Mesenchymal stem cell (in vitro differentiated cells and primary cell): ENCODE measurements at regions not wholly inside any gene's neighbourhood (a gene's known extent, or its start where the extent isn't known, plus 50 kb on each side); places are given as distances from the start of the nearest gene placed in this dataset.

Experiments
- DNase-seq: peaks from one replicate; pipeline ENCODE4 v3.0.0-alpha.2; 2013
- H2AFZ ChIP-seq: one replicate; pipeline ENCODE4 v1.6.1; 2013; ENCODE audit warnings: low read depth, mild to moderate bottlenecking, control low read depth, inconsistent platforms, low read length, moderate library complexity
- H2AK5ac ChIP-seq: 2 replicates; pipeline ENCODE4 v1.6.1; 2013; ENCODE audit warnings: low read length, moderate library complexity, mild to moderate bottlenecking, inconsistent platforms; ENCODE audit not compliant: severe bottlenecking
- H2BK120ac ChIP-seq: one replicate; pipeline ENCODE4 v1.6.1; 2013; ENCODE audit warnings: low read depth, mild to moderate bottlenecking, inconsistent platforms, low read length, moderate library complexity
- H2BK12ac ChIP-seq, 2 experiments: one replicate each; pipeline ENCODE4 v1.6.1; 2013; ENCODE audit warnings: inconsistent platforms in 2 of 2, low read length in 2 of 2, mild to moderate bottlenecking in 2 of 2, moderate library complexity in 2 of 2, control low read depth in 1 of 2
- H2BK15ac ChIP-seq: one replicate; pipeline ENCODE4 v1.6.1; 2013; ENCODE audit warnings: mild to moderate bottlenecking, low read depth, inconsistent platforms; ENCODE audit not compliant: poor library complexity, severe bottlenecking
- H2BK5ac ChIP-seq: 2 replicates; pipeline ENCODE4 v1.6.1; 2013; ENCODE audit warnings: low read depth, mild to moderate bottlenecking, low read length, control low read depth, inconsistent platforms; ENCODE audit not compliant: poor library complexity, severe bottlenecking
- H3K14ac ChIP-seq, 2 experiments: one replicate each; pipeline ENCODE4 v1.6.1; 2013; ENCODE audit warnings: inconsistent platforms in 2 of 2, low read length in 2 of 2, control low read depth in 1 of 2, mild to moderate bottlenecking in 1 of 2, moderate library complexity in 1 of 2
- H3K18ac ChIP-seq, 2 experiments: one replicate each; pipeline ENCODE4 v1.6.1; 2013; ENCODE audit warnings: inconsistent platforms in 2 of 2, low read length in 2 of 2, control low read depth in 1 of 2, low read depth in 1 of 2, mild to moderate bottlenecking in 1 of 2
- H3K23ac ChIP-seq, 2 experiments: one replicate each; pipeline ENCODE4 v1.6.1; 2013; ENCODE audit warnings: inconsistent platforms in 2 of 2, low read length in 2 of 2, mild to moderate bottlenecking in 2 of 2, moderate library complexity in 2 of 2, control low read depth in 1 of 2
- H3K27ac ChIP-seq: 2 replicates; pipeline ENCODE4 v1.5.1; 2013; ENCODE audit warnings: mild to moderate bottlenecking, moderate library complexity, low read length, control low read depth, inconsistent platforms; ENCODE audit not compliant: poor library complexity, severe bottlenecking
- H3K27me3 ChIP-seq, 2 experiments: 2 replicates each; pipeline versions ENCODE4 v1.6.1 to v1.7.0; 2013; ENCODE audit warnings: low read length in 2 of 2, mild to moderate bottlenecking in 2 of 2, moderate library complexity in 2 of 2, control low read depth in 1 of 2, inconsistent platforms in 1 of 2; ENCODE audit not compliant: control insufficient read depth in 1 of 2, insufficient read depth in 1 of 2
- H3K36me3 ChIP-seq, 2 experiments: 2 replicates each; pipeline versions ENCODE4 v1.6.1 to v1.7.0; 2013; ENCODE audit warnings: low read length in 2 of 2, control low read depth in 1 of 2, inconsistent platforms in 1 of 2, low read depth in 1 of 2, mild to moderate bottlenecking in 1 of 2; ENCODE audit not compliant: insufficient read depth in 2 of 2, control insufficient read depth in 1 of 2
- H3K4ac ChIP-seq, 2 experiments: one replicate each; pipeline ENCODE4 v1.6.1; 2013; ENCODE audit warnings: inconsistent platforms in 2 of 2, low read length in 2 of 2, mild to moderate bottlenecking in 2 of 2, moderate library complexity in 2 of 2, control low read depth in 1 of 2, low read depth in 1 of 2
- H3K4me1 ChIP-seq: 2 replicates; pipeline ENCODE4 v1.6.1; 2013; ENCODE audit warnings: low read depth, low read length, control low read depth; ENCODE audit not compliant: control insufficient read depth, insufficient read depth
- H3K4me2 ChIP-seq: 2 replicates; pipeline ENCODE4 v1.6.1; 2013; ENCODE audit warnings: low read length, mild to moderate bottlenecking, inconsistent platforms; ENCODE audit not compliant: poor library complexity, severe bottlenecking
- H3K4me3 ChIP-seq, 2 experiments: 2 replicates each; pipeline versions ENCODE4 v1.5.1 to v1.7.0; 2013; ENCODE audit warnings: low read length in 2 of 2, mild to moderate bottlenecking in 2 of 2, control low read depth in 1 of 2, low read depth in 1 of 2; ENCODE audit not compliant: insufficient read depth in 1 of 2
- H3K79me1 ChIP-seq: replicated peaks from 2 replicates; pipeline ENCODE4 v1.6.1; 2013; ENCODE audit warnings: mild to moderate bottlenecking, control low read depth, low read length, inconsistent platforms; ENCODE audit not compliant: poor library complexity, severe bottlenecking
- H3K9ac ChIP-seq: 2 replicates; pipeline ENCODE4 v1.7.0; 2013; ENCODE audit warnings: mild to moderate bottlenecking, low read length, moderate library complexity
- H3K9me3 ChIP-seq: 2 replicates; pipeline ENCODE4 v1.7.0; 2013; ENCODE audit warnings: mild to moderate bottlenecking, low read length; ENCODE audit not compliant: control insufficient read depth
- H4K8ac ChIP-seq: one replicate; pipeline ENCODE4 v1.6.1; 2013; ENCODE audit warnings: inconsistent platforms, mild to moderate bottlenecking, low read length, moderate library complexity
- H4K91ac ChIP-seq: one replicate; pipeline ENCODE4 v1.6.1; 2013; ENCODE audit warnings: mild to moderate bottlenecking, low read length, inconsistent platforms
- WGBS: methylation state at CpG from one replicate; pipeline ENCODE4 v1.1.7; 2013; ENCODE audit warnings: mixed read lengths; 5-methylcytosine and 5-hydroxymethylcytosine counted together

GRCh38 chr4:65921180-65921579 is 250.9 kb upstream of the EPHA5 start:
- Histone ChIP-seq H4K91ac (no peak overlapping the region), H3K18ac (no peak overlapping the region), H2BK5ac (no peak overlapping the region), H3K27ac (no peak overlapping the region), H3K4me2 (no peak overlapping the region), H2AFZ (no peak overlapping the region), H4K8ac (no peak overlapping the region), H2BK120ac (no peak overlapping the region), H3K36me3 (no peaks in the 10 kb centered on the region), H3K14ac (no peak overlapping the region), H3K79me1 (no peaks in the 10 kb centered on the region), H3K4me3 (no peak overlapping the region), H3K9me3 (no peaks in the 10 kb centered on the region), H3K9ac (no peak overlapping the region), H3K27me3 (no peaks in the 10 kb centered on the region), H3K4ac (no peak overlapping the region), H3K4me1 (no peaks in the 10 kb centered on the region), H2BK12ac (no peak overlapping the region), H2BK15ac (no peak overlapping the region), H2AK5ac (no peak overlapping the region), H3K23ac (no peak overlapping the region)
- DNase-seq: no peak
- 92% methylated on average over 10 of the region's 10 CpGs for WGBS

- Histone ChIP-seq H3K18ac (no peak overlapping the region), H3K4me1 (no peaks in the 10 kb centered on the region), H3K36me3 (no peaks in the 10 kb centered on the region), H4K8ac (no peak overlapping the region), H2AK5ac (no peak overlapping the region), H3K4me3 (no peak overlapping the region), H3K27ac (no peak overlapping the region), H2BK120ac (no peak overlapping the region), H2BK5ac (no peak overlapping the region), H3K79me1 (no peaks in the 10 kb centered on the region), H4K91ac (no peak overlapping the region), H2BK15ac (no peak overlapping the region), H3K9me3 (no peaks in the 10 kb centered on the region), H3K14ac (no peak overlapping the region), H3K4ac (no peak overlapping the region), H3K4me2 (no peak overlapping the region), H3K27me3 (no peaks in the 10 kb centered on the region), H3K9ac (no peak overlapping the region), H2BK12ac (no peak overlapping the region), H2AFZ (no peak overlapping the region), H3K23ac (no peak overlapping the region)
- no peak for DNase-seq
These were observed 248.6 kb upstream of the EPHA5 start for GRCh38 chr4:65918872-65919271.

- no peak overlapping the region for H3K23ac ChIP-seq
- no peak overlapping the region for H2BK5ac ChIP-seq
- no peak overlapping the region for H3K9ac ChIP-seq
- no peak overlapping the region for H3K14ac ChIP-seq
- no peak overlapping the region for H2BK15ac ChIP-seq
- H2BK120ac ChIP-seq: no peak overlapping the region
- H3K4ac ChIP-seq: no peak overlapping the region
- no peaks in the 10 kb centered on the region for H3K9me3 ChIP-seq
- H3K18ac ChIP-seq: no peak overlapping the region
- DNase-seq: no peak
- H3K4me3 ChIP-seq: no peak overlapping the region
- no peaks in the 10 kb centered on the region for H3K27me3 ChIP-seq
- no peak overlapping the region for H2AFZ ChIP-seq
- 84% methylated on average over 1 of the region's 1 CpG for WGBS
- H3K27ac ChIP-seq: no peak overlapping the region
- no peaks in the 10 kb centered on the region for H3K4me1 ChIP-seq
- H4K8ac ChIP-seq: no peak overlapping the region
- no peak overlapping the region for H2AK5ac ChIP-seq
- H3K79me1 ChIP-seq: no peaks in the 10 kb centered on the region
- no peak overlapping the region for H2BK12ac ChIP-seq
- H3K4me2 ChIP-seq: no peak overlapping the region
- no peaks in the 10 kb centered on the region for H3K36me3 ChIP-seq
- H4K91ac ChIP-seq: no peak overlapping the region
These were observed 247.9 kb upstream of the EPHA5 start for GRCh38 chr4:65918212-65918611.

GRCh38 chr4:65917486-65917885 is 247.2 kb upstream of the EPHA5 start:
- DNase-seq: peak; percentile 61
- Histone ChIP-seq H2AFZ (peak overlapping the region; percentile 14), H4K91ac (no peak overlapping the region), H2BK12ac (no peak overlapping the region), H3K9ac (no peak overlapping the region), H3K27me3 (no peaks in the 10 kb centered on the region), H2BK5ac (peak overlapping the region; percentile 4), H3K27ac (no peak overlapping the region), H3K18ac (no peak overlapping the region), H2AK5ac (no peak overlapping the region), H3K4me3 (no peak overlapping the region), H4K8ac (no peak overlapping the region), H3K4me2 (no peak overlapping the region), H2BK15ac (no peak overlapping the region), H3K79me1 (no peaks in the 10 kb centered on the region), H3K14ac (no peak overlapping the region), H2BK120ac (no peak overlapping the region), H3K4me1 (no peaks in the 10 kb centered on the region), H3K9me3 (no peaks in the 10 kb centered on the region), H3K23ac (no peak overlapping the region), H3K4ac (no peak overlapping the region), H3K36me3 (no peaks in the 10 kb centered on the region)
- WGBS: no CpG with 5 or more reads among the region's 2 CpGs
